H9 (cell line): ENCODE measurements at regions not wholly inside any gene's neighbourhood (a gene's known extent, or its start where the extent isn't known, plus 50 kb on each side); places are given as distances from the start of the nearest gene placed in this dataset.

Source experiments
- DNase-seq: peaks from one replicate; pipeline ENCODE4 v3.0.0-alpha.2; 2017
- H2AFZ ChIP-seq: one replicate; pipeline ENCODE4 v1.6.1; 2013; ENCODE audit warnings: mild to moderate bottlenecking, low read length, control low read depth, moderate library complexity
- H2AK5ac ChIP-seq: 2 replicates; pipeline ENCODE4 v1.6.1; 2013; ENCODE audit warnings: low read length, control low read depth, mixed read lengths; ENCODE audit not compliant: insufficient read length
- H2BK120ac ChIP-seq: one replicate; pipeline ENCODE4 v1.6.1; 2013; ENCODE audit warnings: low read depth, mild to moderate bottlenecking, low read length, control low read depth, inconsistent platforms; ENCODE audit not compliant: poor library complexity, severe bottlenecking
- H2BK12ac ChIP-seq: 2 replicates; pipeline ENCODE4 v1.6.1; 2013; ENCODE audit warnings: low read length, control low read depth, mixed read lengths, low read depth; ENCODE audit not compliant: insufficient read length
- H2BK15ac ChIP-seq: 2 replicates; pipeline ENCODE4 v1.6.1; 2013; ENCODE audit warnings: low read depth, low read length, control low read depth
- H2BK20ac ChIP-seq: one replicate; pipeline ENCODE4 v1.6.1; 2013; ENCODE audit warnings: low read depth, mild to moderate bottlenecking, low read length, control low read depth, inconsistent platforms; ENCODE audit not compliant: poor library complexity, severe bottlenecking
- H2BK5ac ChIP-seq: 2 replicates; pipeline ENCODE4 v1.6.1; 2013; ENCODE audit warnings: low read length, control low read depth, mixed read lengths; ENCODE audit not compliant: insufficient read length
- H3K14ac ChIP-seq: 2 replicates; pipeline ENCODE4 v1.6.1; 2013; ENCODE audit warnings: low read length, control low read depth; ENCODE audit not compliant: insufficient read depth
- H3K18ac ChIP-seq: 2 replicates; pipeline ENCODE4 v1.6.1; 2013; ENCODE audit warnings: low read depth, mild to moderate bottlenecking, mixed read lengths, low read length, control low read depth; ENCODE audit not compliant: insufficient read length
- H3K23ac ChIP-seq: 2 replicates; pipeline ENCODE4 v1.6.1; 2013; ENCODE audit warnings: low read length, control low read depth, mixed read lengths, low read depth; ENCODE audit not compliant: insufficient read length
- H3K23me2 ChIP-seq: 2 replicates; pipeline ENCODE4 v1.6.1; 2013; ENCODE audit warnings: low read depth, mild to moderate bottlenecking, mixed read lengths, low read length, control low read depth; ENCODE audit not compliant: insufficient read length, poor library complexity, severe bottlenecking
- H3K27ac ChIP-seq: 2 replicates; pipeline ENCODE4 v1.5.1; 2013; ENCODE audit warnings: low read length, control low read depth, mixed read lengths, low read depth; ENCODE audit not compliant: insufficient read length
- H3K27me3 ChIP-seq: 2 replicates; pipeline ENCODE4 v1.6.1; 2013; ENCODE audit warnings: low read length, control low read depth, inconsistent platforms; ENCODE audit not compliant: insufficient read depth
- H3K4ac ChIP-seq: 2 replicates; pipeline ENCODE4 v1.6.1; 2013; ENCODE audit warnings: low read depth, mild to moderate bottlenecking, control low read depth, inconsistent platforms, low read length, moderate library complexity
- H3K4me1 ChIP-seq: 2 replicates; pipeline ENCODE4 v1.6.1; 2013; ENCODE audit warnings: low read length, control low read depth, inconsistent platforms; ENCODE audit not compliant: insufficient read depth
- H3K4me2 ChIP-seq: 2 replicates; pipeline ENCODE4 v1.6.1; 2013; ENCODE audit warnings: low read length, control low read depth, mixed read lengths; ENCODE audit not compliant: insufficient read length, insufficient read depth
- H3K56ac ChIP-seq: 2 replicates; pipeline ENCODE4 v1.6.1; 2013; ENCODE audit warnings: low read depth, mild to moderate bottlenecking, mixed read lengths, low read length, control low read depth; ENCODE audit not compliant: insufficient read length
- H3K79me1 ChIP-seq: 2 replicates; pipeline ENCODE4 v1.6.1; 2013; ENCODE audit warnings: low read depth, mild to moderate bottlenecking, moderate library complexity, low read length, control low read depth, inconsistent platforms; ENCODE audit not compliant: insufficient read depth, poor library complexity, severe bottlenecking
- H3K79me2 ChIP-seq: 2 replicates; pipeline ENCODE4 v1.6.1; 2013; ENCODE audit warnings: low read length, control low read depth, inconsistent platforms; ENCODE audit not compliant: insufficient read depth
- H3K9ac ChIP-seq: 2 replicates; pipeline ENCODE4 v1.6.1; 2013; ENCODE audit warnings: low read length, control low read depth, mixed read lengths; ENCODE audit not compliant: insufficient read length; ENCODE audit errors: extremely low read depth
- H3K9me3 ChIP-seq: one replicate; pipeline ENCODE4 v1.6.1; 2013; ENCODE audit warnings: low read depth, low read length, inconsistent platforms; ENCODE audit not compliant: control insufficient read depth
- H3T11ph ChIP-seq: one replicate; pipeline ENCODE4 v1.6.1; 2013; ENCODE audit warnings: mild to moderate bottlenecking, low read length, control low read depth, inconsistent platforms
- H4K20me1 ChIP-seq: one replicate; pipeline ENCODE4 v1.6.1; 2013; ENCODE audit not compliant: control insufficient read depth, insufficient read length, insufficient read depth
- H4K5ac ChIP-seq: 2 replicates; pipeline ENCODE4 v1.6.1; 2013; ENCODE audit warnings: low read depth, mild to moderate bottlenecking, mixed read lengths, low read length, control low read depth; ENCODE audit not compliant: insufficient read length
- H4K8ac ChIP-seq: replicated peaks from 2 replicates; pipeline ENCODE4 v1.6.1; 2013; ENCODE audit warnings: low read length, control low read depth, mixed read lengths, low read depth; ENCODE audit not compliant: insufficient read length
- H4K91ac ChIP-seq: 2 replicates; pipeline ENCODE4 v1.6.1; 2013; ENCODE audit warnings: low read depth, mild to moderate bottlenecking, moderate library complexity, mixed read lengths, low read length, control low read depth; ENCODE audit not compliant: insufficient read length
- H3K27ac Mint-ChIP-seq, 3 experiments: 2 replicates in 2 of 3; 3 replicates in 1 of 3; pipeline ENCODE4 v1.8.0; 2020 to 2021; ENCODE audit warnings: mixed read lengths in 3 of 3, mild to moderate bottlenecking in 1 of 3, moderate library complexity in 1 of 3
- H3K27me3 Mint-ChIP-seq: 2 replicates; pipeline ENCODE4 v1.8.0; 2021; ENCODE audit warnings: low read depth, mild to moderate bottlenecking, moderate library complexity, mixed read lengths
- H3K36me3 Mint-ChIP-seq, 3 experiments: 2 replicates in 2 of 3; 3 replicates in 1 of 3; pipeline ENCODE4 v1.8.0; 2020 to 2021; ENCODE audit warnings: low read depth in 3 of 3, mixed read lengths in 3 of 3; ENCODE audit not compliant: insufficient read depth in 1 of 3
- H3K4me1 Mint-ChIP-seq, 2 experiments: 2 replicates each; pipeline ENCODE4 v1.8.0; 2020; ENCODE audit warnings: mixed read lengths in 2 of 2
- H3K4me3 Mint-ChIP-seq, 2 experiments: 2 replicates in 1 of 2; 3 replicates in 1 of 2; pipeline ENCODE4 v1.8.0; 2020 to 2021; ENCODE audit warnings: mild to moderate bottlenecking in 2 of 2, mixed read lengths in 2 of 2, moderate library complexity in 1 of 2
- H3K9me3 Mint-ChIP-seq, 2 experiments: 2 replicates in 1 of 2; 3 replicates in 1 of 2; pipeline ENCODE4 v1.8.0; 2020; ENCODE audit warnings: mild to moderate bottlenecking in 2 of 2, mixed read lengths in 2 of 2, moderate library complexity in 1 of 2
- CTCF ChIP-seq: fragments of 200-600 bp; sonication (generic); conservative IDR thresholded peaks from 3 replicates; pipeline ENCODE4 v1.8.0; 2021; ENCODE audit warnings: antibody characterized with exemption, mild to moderate bottlenecking
- WGBS: extraction: QIAGEN DNeasy Blood & Tissue Kit; methylation state at CpG from one replicate; pipeline ENCODE4 v1.1.7; 2013; ENCODE audit warnings: missing lambda C conversion rate, low lambda C conversion rate, mixed read lengths; ENCODE audit not compliant: insufficient read length; ENCODE audit errors: extremely low coverage; 5-methylcytosine and 5-hydroxymethylcytosine counted together

- H4K91ac ChIP-seq, result no peak overlapping the region
- H3K9me3 ChIP-seq, result no peaks in the 10 kb centered on the region
- no peaks in the 10 kb centered on the region for H3K79me2 ChIP-seq
- H4K20me1 ChIP-seq, result no peaks in the 10 kb centered on the region
- no peak overlapping the region for H2BK20ac ChIP-seq
- DNase-seq, result no peak
- H3K9ac ChIP-seq, result no peak overlapping the region
- WGBS, result no CpG with 5 or more reads among the region's 1 CpG
- TF ChIP-seq CTCF, result no peak
- no peak overlapping the region for H2BK120ac ChIP-seq
- no peak overlapping the region for H2AK5ac ChIP-seq
- no peak overlapping the region for H4K5ac ChIP-seq
- no peaks in the 10 kb centered on the region for H3K4me1 ChIP-seq
- H3K4me2 ChIP-seq, result no peak overlapping the region
- Mint-ChIP-seq H3K4me3 (no peak overlapping the region), H3K4me1 (peaks cover 4% of the 10 kb centered on the region in 2 experiments; a peak in 3 of 4 replicates), H3K27ac (no peak overlapping the region; a peak in 1 of 7 replicates), H3K36me3 (no peaks in the 10 kb centered on the region; a peak in 1 of 7 replicates), H3K9me3 (no peaks in the 10 kb centered on the region), H3K27me3 (no peaks in the 10 kb centered on the region)
- no peak overlapping the region for H3K56ac ChIP-seq
- H2BK5ac ChIP-seq, result no peak overlapping the region
- H2AFZ ChIP-seq, result no peak overlapping the region
- no peak overlapping the region for H2BK15ac ChIP-seq
- H2BK12ac ChIP-seq, result no peak overlapping the region
- no peaks in the 10 kb centered on the region for H3K23me2 ChIP-seq
- no peaks in the 10 kb centered on the region for H3K79me1 ChIP-seq
- no peak overlapping the region for H4K8ac ChIP-seq
- no peak overlapping the region for H3K14ac ChIP-seq
- no peak overlapping the region for H3T11ph ChIP-seq
- no peak overlapping the region for H3K4ac ChIP-seq
- no peak overlapping the region for H3K23ac ChIP-seq
- no peaks in the 10 kb centered on the region for H3K27me3 ChIP-seq
- no peak overlapping the region for H3K18ac ChIP-seq
- no peak overlapping the region for H3K27ac ChIP-seq
Observed at GRCh38 chr10:10318856-10319255, 698.8 kb upstream of the CELF2 start.
